Loucy (cell line): ENCODE measurements at regions not wholly inside any gene's neighbourhood (a gene's known extent, or its start where the extent isn't known, plus 50 kb on each side); places are given as distances from the start of the nearest gene placed in this dataset.

ENCODE experiments used
- CTCF ChIP-seq: fragments of 200-600 bp; sonication (generic); conservative IDR thresholded peaks from 2 replicates; pipeline ENCODE4 v1.5.1; 2014; ENCODE audit warnings: mild to moderate bottlenecking, antibody characterized with exemption, low read length
- EZH2phosphoT487 ChIP-seq: fragments of 200-600 bp; IDR thresholded peaks from 2 replicates; pipeline ENCODE4 v1.6.1; 2018; ENCODE audit warnings: antibody characterized with exemption, mild to moderate bottlenecking, moderate library complexity, borderline replicate concordance

GRCh38 chrX:3428792-3429191 is 82.3 kb upstream of the MXRA5 start:
- TF ChIP-seq CTCF (no peak), EZH2phosphoT487 (no peak)
